ENCODE measurements at regions not wholly inside any gene's neighbourhood (a gene's known extent, or its start where the extent isn't known, plus 50 kb on each side); places are given as distances from the start of the nearest gene placed in this dataset.

DNA sequence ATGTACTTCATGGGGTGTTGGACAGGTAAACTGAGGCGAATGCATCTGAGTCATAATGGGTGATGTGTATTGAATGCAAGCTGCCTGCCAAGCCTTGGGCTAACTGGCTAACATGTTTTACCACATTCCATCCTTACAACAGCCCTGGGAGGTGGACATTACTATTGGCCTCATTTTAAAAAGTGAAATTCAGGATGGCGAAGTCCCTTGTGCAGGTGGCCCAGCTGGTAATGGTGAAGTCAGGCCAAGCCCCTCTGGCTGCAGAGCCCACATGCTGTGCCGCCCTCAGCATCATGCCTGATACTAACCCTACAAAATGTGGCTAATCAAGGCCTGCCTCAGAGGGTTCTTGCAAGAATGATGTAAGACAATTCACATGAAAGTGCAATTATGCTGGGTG lies 60.0 kb upstream of the CHD2 start:
- TF ChIP-seq YY1 (IDR thresholded peaks at IDR 0.05; ENCODE audit: insufficient read depth, insufficient read length) (no peak), ZNF274 (IDR thresholded peaks at IDR 0.05; ENCODE audit: low read depth, low read length) (no peak), SUZ12 (IDR thresholded peaks at IDR 0.05; ENCODE audit: extremely low read depth, insufficient read depth, insufficient read length) (no peak)
